SU-DHL-6 (cell line): ENCODE measurements at regions not wholly inside any gene's neighbourhood (a gene's known extent, or its start where the extent isn't known, plus 50 kb on each side); places are given as distances from the start of the nearest gene placed in this dataset.

Experiments used
- CTCF ChIP-seq: fragments of 200-600 bp; sonication (generic); IDR thresholded peaks from one replicate; pipeline ENCODE4 v1.5.1; 2017; ENCODE audit warnings: antibody characterized with exemption, mild to moderate bottlenecking, low read length, moderate library complexity; ENCODE audit not compliant: insufficient read depth, poor library complexity, severe bottlenecking
- EZH2phosphoT487 ChIP-seq: fragments of 200-600 bp; sonication (generic), shearing (Covaris generic); conservative IDR thresholded peaks from 2 replicates; pipeline ENCODE4 v1.6.1; 2018; ENCODE audit warnings: mild to moderate bottlenecking, antibody characterized with exemption, low read length, moderate library complexity, mixed read lengths

GRCh38 chr7:81235997-81236396 lies 317.1 kb upstream of the SEMA3C start:
- TF ChIP-seq CTCF (no peak), EZH2phosphoT487 (no peak)
